OCI-LY7 (cell line): ENCODE measurements at regions not wholly inside any gene's neighbourhood (a gene's known extent, or its start where the extent isn't known, plus 50 kb on each side); places are given as distances from the start of the nearest gene placed in this dataset.

Experiments used
- CTCF ChIP-seq: fragments of 200-600 bp; sonication (generic); conservative IDR thresholded peaks from 2 replicates; pipeline ENCODE4 v1.5.1; 2014; ENCODE audit warnings: mild to moderate bottlenecking, antibody characterized with exemption, low read length, moderate library complexity, mixed read lengths
- EZH2phosphoT487 ChIP-seq: fragments of 200-600 bp; sonication (generic); IDR thresholded peaks from 2 replicates; pipeline ENCODE4 v1.6.1; 2018; ENCODE audit warnings: low read depth, borderline replicate concordance, mild to moderate bottlenecking, mixed run types, antibody characterized with exemption, low read length, moderate library complexity, mixed read lengths

GRCh38 chr10:123298583-123298982, 144.4 kb downstream of the BUB3 start:
- TF ChIP-seq CTCF (no peak), EZH2phosphoT487 (no peak)
